ENCODE measurements at regions not wholly inside any gene's neighbourhood (a gene's known extent, or its start where the extent isn't known, plus 50 kb on each side); places are given as distances from the start of the nearest gene placed in this dataset.

- Histone ChIP-seq H3F3A (ENCODE audit: insufficient read depth, low read length) (no peaks in the 10 kb centered on the region), H3K79me2 (ENCODE audit: low read length) (no peaks in the 10 kb centered on the region), H3K4me1 (ENCODE audit: low read length) (no peaks in the 10 kb centered on the region), H3K4me3 (ENCODE audit: low read length) (no peak overlapping the region), H3K27me3 (replicated peaks; ENCODE audit: insufficient read depth, low read length) (no peaks in the 10 kb centered on the region), H3K9me3 (replicated peaks; ENCODE audit: insufficient read depth, low read length) (no peaks in the 10 kb centered on the region), H4K20me1 (ENCODE audit: insufficient read depth, low read length) (no peaks in the 10 kb centered on the region), H3K36me3 (replicated peaks; ENCODE audit: insufficient read depth, low read length) (no peaks in the 10 kb centered on the region), H2AFZ (ENCODE audit: low read length) (no peak overlapping the region), H3K27ac (ENCODE audit: low read length) (no peak overlapping the region), H3K9me2 (replicated peaks; ENCODE audit: insufficient read depth, low read length) (no peaks in the 10 kb centered on the region), H3K4me2 (ENCODE audit: low read depth, low read length) (no peak overlapping the region), H3K9ac (ENCODE audit: low read length) (no peak overlapping the region)
- TF ChIP-seq EZH2 (optimal IDR thresholded peaks at IDR 0.05; ENCODE audit: low read depth, low read length): no peak
- no peak for TF ChIP-seq CTCF (IDR thresholded peaks at IDR 0.05; ENCODE audit: low read length)
- TF ChIP-seq EZH2phosphoT487 (IDR thresholded peaks at IDR 0.05; ENCODE audit: low read length): no peak
- DNase-seq: no peak
These were observed 97.9 kb upstream of the RND3 start for GRCh38 chr2:150585221-150585971.

- H3K9ac ChIP-seq (ENCODE audit: low read length): no peak overlapping the region
- no peak overlapping the region for H3K27ac ChIP-seq (ENCODE audit: low read length)
- H3K4me3 ChIP-seq (ENCODE audit: low read length): no peak overlapping the region
- no peaks in the 10 kb centered on the region for H3K79me2 ChIP-seq (ENCODE audit: low read length)
- TF ChIP-seq EZH2 (optimal IDR thresholded peaks at IDR 0.05; ENCODE audit: low read depth, low read length) (no peak), CTCF (IDR thresholded peaks at IDR 0.05; ENCODE audit: low read length) (no peak), EZH2phosphoT487 (IDR thresholded peaks at IDR 0.05; ENCODE audit: low read length) (no peak)
- H4K20me1 ChIP-seq (ENCODE audit: insufficient read depth, low read length): no peaks in the 10 kb centered on the region
- no peaks in the 10 kb centered on the region for H3K36me3 ChIP-seq (replicated peaks; ENCODE audit: insufficient read depth, low read length)
- no peak overlapping the region for H3K4me2 ChIP-seq (ENCODE audit: low read depth, low read length)
- no peaks in the 10 kb centered on the region for H3K9me2 ChIP-seq (replicated peaks; ENCODE audit: insufficient read depth, low read length)
- no peaks in the 10 kb centered on the region for H3K9me3 ChIP-seq (replicated peaks; ENCODE audit: insufficient read depth, low read length)
- no peak for DNase-seq
- H2AFZ ChIP-seq (ENCODE audit: low read length): no peak overlapping the region
- no peaks in the 10 kb centered on the region for H3F3A ChIP-seq (ENCODE audit: insufficient read depth, low read length)
- no peaks in the 10 kb centered on the region for H3K4me1 ChIP-seq (ENCODE audit: low read length)
- H3K27me3 ChIP-seq (replicated peaks; ENCODE audit: insufficient read depth, low read length): no peaks in the 10 kb centered on the region
These were observed 96.6 kb upstream of the RND3 start for GRCh38 chr2:150584081-150584480.

- no peak overlapping the region for H3K27ac ChIP-seq (ENCODE audit: low read length)
- TF ChIP-seq EZH2 (optimal IDR thresholded peaks at IDR 0.05; ENCODE audit: low read depth, low read length) (no peak), EZH2phosphoT487 (IDR thresholded peaks at IDR 0.05; ENCODE audit: low read length) (no peak), CTCF (IDR thresholded peaks at IDR 0.05; ENCODE audit: low read length) (no peak)
- no peaks in the 10 kb centered on the region for H3K27me3 ChIP-seq (replicated peaks; ENCODE audit: insufficient read depth, low read length)
- H3F3A ChIP-seq (ENCODE audit: insufficient read depth, low read length): no peaks in the 10 kb centered on the region
- DNase-seq: no peak
- H3K9me2 ChIP-seq (replicated peaks; ENCODE audit: insufficient read depth, low read length): no peaks in the 10 kb centered on the region
- H3K36me3 ChIP-seq (replicated peaks; ENCODE audit: insufficient read depth, low read length): no peaks in the 10 kb centered on the region
- H3K4me2 ChIP-seq (ENCODE audit: low read depth, low read length): no peak overlapping the region
- no peaks in the 10 kb centered on the region for H3K9me3 ChIP-seq (replicated peaks; ENCODE audit: insufficient read depth, low read length)
- no peak overlapping the region for H2AFZ ChIP-seq (ENCODE audit: low read length)
- no peaks in the 10 kb centered on the region for H4K20me1 ChIP-seq (ENCODE audit: insufficient read depth, low read length)
- H3K9ac ChIP-seq (ENCODE audit: low read length): no peak overlapping the region
- H3K79me2 ChIP-seq (ENCODE audit: low read length): no peaks in the 10 kb centered on the region
- no peaks in the 10 kb centered on the region for H3K4me1 ChIP-seq (ENCODE audit: low read length)
- H3K4me3 ChIP-seq (ENCODE audit: low read length): no peak overlapping the region
These were observed 94.4 kb upstream of the RND3 start for GRCh38 chr2:150581717-150582472.
